VCaP (cell line): ENCODE measurements at regions not wholly inside any gene's neighbourhood (a gene's known extent, or its start where the extent isn't known, plus 50 kb on each side); places are given as distances from the start of the nearest gene placed in this dataset.

ENCODE experiments used
- H3K27ac ChIP-seq: fragments of 450-650 bp; 2 replicates; pipeline ENCODE4 v1.5.1; 2017
- TF ChIP-seq, protein P1 (sequence below): fragments of 450-650 bp; conservative IDR thresholded peaks from 2 replicates; pipeline ENCODE4 v1.5.1; 2017; ENCODE audit warnings: mild to moderate bottlenecking, moderate library complexity

DNA sequence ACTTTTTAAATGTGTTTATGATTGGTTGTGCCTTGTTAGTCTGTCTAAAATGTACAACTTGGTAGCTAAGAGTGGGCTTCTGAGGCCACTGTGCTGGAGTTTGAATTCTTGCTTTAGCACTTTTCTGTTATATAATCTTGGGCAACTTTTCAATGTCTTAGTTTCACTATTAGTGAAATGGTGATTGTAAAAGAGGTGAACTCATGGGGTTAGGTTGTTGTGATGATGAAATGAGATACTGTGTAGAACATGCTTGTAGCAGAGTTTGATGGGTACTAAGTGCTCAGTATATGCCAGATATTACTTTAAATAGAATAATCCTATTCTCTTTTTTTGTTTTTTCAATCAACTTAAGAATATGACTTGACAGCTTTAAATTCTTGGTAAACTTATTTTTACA is 624.7 kb downstream of the CD109 start:
- no peak overlapping the region for H3K27ac ChIP-seq
- TF ChIP-seq, protein P1, sequence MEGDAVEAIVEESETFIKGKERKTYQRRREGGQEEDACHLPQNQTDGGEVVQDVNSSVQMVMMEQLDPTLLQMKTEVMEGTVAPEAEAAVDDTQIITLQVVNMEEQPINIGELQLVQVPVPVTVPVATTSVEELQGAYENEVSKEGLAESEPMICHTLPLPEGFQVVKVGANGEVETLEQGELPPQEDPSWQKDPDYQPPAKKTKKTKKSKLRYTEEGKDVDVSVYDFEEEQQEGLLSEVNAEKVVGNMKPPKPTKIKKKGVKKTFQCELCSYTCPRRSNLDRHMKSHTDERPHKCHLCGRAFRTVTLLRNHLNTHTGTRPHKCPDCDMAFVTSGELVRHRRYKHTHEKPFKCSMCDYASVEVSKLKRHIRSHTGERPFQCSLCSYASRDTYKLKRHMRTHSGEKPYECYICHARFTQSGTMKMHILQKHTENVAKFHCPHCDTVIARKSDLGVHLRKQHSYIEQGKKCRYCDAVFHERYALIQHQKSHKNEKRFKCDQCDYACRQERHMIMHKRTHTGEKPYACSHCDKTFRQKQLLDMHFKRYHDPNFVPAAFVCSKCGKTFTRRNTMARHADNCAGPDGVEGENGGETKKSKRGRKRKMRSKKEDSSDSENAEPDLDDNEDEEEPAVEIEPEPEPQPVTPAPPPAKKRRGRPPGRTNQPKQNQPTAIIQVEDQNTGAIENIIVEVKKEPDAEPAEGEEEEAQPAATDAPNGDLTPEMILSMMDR, result no peak

DNA sequence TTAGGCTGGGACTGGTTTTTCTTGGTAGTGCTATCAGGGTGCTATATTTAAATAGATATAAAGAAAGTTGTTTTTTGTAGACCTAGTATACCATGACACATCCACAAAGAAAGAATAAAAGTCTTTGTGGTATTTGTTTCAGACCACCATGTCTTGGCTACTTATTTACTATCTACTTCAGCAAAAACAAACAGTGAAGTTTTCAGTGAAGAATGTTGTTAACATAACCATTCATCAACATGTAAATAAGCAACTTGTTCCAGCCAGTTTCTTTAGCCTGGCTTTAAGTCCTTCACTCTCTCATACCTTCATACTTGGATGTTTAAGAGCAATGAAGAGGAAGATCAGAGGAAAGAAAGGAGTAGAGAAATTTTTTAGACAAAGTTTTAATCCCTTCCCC is 624.1 kb downstream of the CD109 start:
- TF ChIP-seq, protein P1, result no peak
- no peak overlapping the region; the same call in 1 of the 2 replicates for H3K27ac ChIP-seq

DNA sequence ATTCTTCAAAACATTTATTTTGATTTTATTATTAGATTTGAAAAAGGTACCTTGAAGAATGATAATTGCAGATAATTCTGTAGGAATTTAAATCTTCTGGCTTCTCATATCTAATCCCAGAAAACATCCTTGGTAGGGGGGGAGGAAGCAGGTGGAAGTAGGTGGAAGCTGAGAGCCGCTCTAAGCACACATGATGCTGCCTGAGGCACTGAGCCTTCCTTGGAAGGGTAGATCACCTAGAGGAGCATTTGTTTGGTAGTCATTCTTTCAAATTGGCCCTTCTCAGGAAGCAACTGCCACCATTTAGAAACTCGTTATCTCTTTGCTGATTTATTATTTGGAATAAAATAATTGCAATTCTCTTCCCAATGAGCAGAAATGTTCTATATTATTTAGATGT is 623.3 kb downstream of the CD109 start:
- TF ChIP-seq, protein P1, result no peak
- peak overlapping the region; percentile 49 for H3K27ac ChIP-seq

DNA sequence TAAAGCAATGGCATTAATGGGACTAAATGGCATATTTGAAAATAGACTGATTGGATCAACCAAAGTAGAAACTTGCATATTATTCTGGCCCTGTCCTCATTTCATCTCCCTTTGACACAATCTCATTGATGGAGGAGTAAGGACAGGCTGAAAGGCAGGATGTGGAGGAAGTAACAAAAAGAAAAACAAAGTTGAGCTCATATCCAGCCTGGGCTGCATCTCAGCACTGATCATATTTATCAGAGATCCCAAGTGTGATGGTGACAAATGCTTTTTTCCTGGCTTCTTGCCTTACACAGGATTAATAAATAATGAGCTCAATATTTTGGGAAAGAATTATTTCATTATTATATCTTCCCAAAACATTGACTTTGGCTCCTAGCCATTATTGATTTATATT is 622.7 kb downstream of the CD109 start:
- TF ChIP-seq, protein P1, result no peak

DNA sequence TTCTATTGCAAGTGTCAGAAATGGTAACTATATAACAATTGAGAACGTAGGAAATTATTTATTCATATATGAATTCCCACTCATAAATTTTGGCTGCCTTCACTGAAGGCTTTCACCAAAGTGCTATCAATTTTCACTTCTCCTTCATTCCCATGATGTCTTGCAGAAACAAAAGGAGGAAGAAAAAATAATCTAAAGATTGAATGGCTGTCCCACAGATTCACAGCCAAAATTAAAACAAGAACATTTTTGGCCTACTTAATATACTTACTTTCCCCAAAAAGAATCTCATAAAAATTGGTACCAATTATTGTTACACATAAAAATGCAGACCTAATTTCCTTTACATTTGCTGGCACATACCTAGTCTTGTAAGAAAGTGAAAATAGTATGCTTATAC is 616.1 kb downstream of the CD109 start:
- TF ChIP-seq, protein P1, result no peak
- H3K27ac ChIP-seq, result no peak overlapping the region

More for the DNA sequence above, 622.7 kb downstream of the CD109 start:
- H3K27ac ChIP-seq, result peak overlapping the region; percentile 49

DNA sequence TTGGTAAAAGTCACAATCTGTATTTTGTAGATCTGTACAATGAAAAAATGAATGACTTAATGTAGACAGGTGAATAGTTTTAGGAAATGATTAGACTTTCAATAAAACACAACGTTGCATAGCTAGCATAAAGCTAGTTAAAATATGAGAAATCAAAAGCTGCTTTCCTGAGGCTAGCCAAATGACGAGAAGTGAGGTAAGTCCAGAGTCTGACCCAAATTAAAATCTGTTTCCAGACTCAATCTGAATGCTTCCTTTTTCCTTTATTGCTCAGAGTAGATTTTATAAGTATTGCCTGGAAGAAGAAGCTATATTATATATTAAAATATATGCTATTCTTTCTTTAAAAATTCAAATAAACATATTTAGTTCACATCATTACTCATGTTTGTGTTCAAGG is 615.4 kb downstream of the CD109 start:
- TF ChIP-seq, protein P1, result no peak
- H3K27ac ChIP-seq, result no peak overlapping the region

DNA sequence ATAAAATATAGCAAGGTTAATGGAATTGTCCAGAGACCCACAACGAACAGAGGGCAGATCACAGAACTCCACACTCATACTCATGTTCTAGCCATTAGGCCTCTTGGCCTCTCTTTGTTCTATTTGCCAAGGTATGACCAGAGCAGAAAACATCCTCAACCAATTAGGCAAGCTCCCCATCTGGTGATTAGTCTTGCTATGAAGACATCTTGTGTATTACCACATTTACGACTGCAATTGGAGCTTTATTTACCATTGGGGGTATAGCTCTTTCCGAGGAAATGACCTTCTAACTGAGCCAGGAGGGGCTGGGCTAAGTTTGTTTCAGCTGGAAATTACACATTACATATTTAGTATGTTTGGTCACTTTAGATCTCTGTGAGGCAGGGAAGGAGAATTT is 593.9 kb downstream of the CD109 start:
- TF ChIP-seq, protein P1, result no peak
- no peak overlapping the region for H3K27ac ChIP-seq

DNA sequence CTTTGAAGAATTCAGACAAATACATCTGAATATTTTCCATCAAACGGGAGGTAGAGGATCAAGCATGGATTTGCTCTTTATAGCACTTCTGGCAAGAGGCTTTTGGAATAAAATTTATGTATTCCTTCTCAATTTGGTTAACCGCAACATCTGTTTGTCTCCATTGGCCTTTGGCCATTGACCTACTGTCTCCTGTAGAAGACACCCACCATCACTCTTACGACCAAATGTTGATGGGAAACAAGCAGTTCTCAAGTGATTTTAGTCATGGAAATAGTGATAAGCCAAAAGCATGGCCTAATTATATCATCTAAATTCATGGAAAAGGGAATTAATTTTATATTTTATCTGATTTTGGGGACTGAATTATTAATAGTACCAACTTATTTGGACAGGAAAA is 591.9 kb downstream of the CD109 start:
- TF ChIP-seq, protein P1, result no peak
- H3K27ac ChIP-seq, result no peak overlapping the region
